ENCODE measurements at regions not wholly inside any gene's neighbourhood (a gene's known extent, or its start where the extent isn't known, plus 50 kb on each side); places are given as distances from the start of the nearest gene placed in this dataset.
"Not testable (repeated sequence)": the region's sequence is repeated elsewhere in the genome, so short reads cannot be mapped to it uniquely, and the experiment has no call there.

DNA sequence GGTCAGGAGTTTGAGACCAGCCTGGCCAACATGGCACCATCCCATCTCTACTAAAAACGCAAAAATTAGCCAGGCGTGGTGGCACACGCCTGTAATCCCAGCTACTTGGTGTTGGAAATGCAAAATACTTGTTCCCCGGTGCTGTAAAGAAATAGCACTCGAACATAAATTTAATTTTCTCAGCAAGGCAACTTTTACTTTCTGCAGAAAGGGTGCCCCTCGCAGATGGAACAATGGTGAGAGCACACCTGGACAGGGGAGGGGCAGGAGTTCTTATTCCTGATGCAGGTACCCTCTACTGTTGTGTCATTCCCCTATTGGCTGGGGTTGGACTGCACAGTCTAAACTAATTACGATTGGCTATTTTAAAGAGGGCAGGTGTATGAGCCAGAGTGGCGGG is 139.7 kb downstream of the FHIP1A start:
- no peak overlapping the region for H3K9ac ChIP-seq (ENCODE audit: low read length)
- H4K20me1 ChIP-seq (ENCODE audit: insufficient read depth, low read length): no peaks in the 10 kb centered on the region
- H3K36me3 ChIP-seq (ENCODE audit: insufficient read depth, low read length): no peaks in the 10 kb centered on the region
- no peak overlapping the region for H2AFZ ChIP-seq (ENCODE audit: low read length)
- H3F3A ChIP-seq (ENCODE audit: insufficient read depth, low read length): no peaks in the 10 kb centered on the region
- no peaks in the 10 kb centered on the region for H3K79me2 ChIP-seq (ENCODE audit: insufficient read depth, low read length)
- no peak overlapping the region for H3K4me2 ChIP-seq (ENCODE audit: low read length)
- TF ChIP-seq, protein P1, sequence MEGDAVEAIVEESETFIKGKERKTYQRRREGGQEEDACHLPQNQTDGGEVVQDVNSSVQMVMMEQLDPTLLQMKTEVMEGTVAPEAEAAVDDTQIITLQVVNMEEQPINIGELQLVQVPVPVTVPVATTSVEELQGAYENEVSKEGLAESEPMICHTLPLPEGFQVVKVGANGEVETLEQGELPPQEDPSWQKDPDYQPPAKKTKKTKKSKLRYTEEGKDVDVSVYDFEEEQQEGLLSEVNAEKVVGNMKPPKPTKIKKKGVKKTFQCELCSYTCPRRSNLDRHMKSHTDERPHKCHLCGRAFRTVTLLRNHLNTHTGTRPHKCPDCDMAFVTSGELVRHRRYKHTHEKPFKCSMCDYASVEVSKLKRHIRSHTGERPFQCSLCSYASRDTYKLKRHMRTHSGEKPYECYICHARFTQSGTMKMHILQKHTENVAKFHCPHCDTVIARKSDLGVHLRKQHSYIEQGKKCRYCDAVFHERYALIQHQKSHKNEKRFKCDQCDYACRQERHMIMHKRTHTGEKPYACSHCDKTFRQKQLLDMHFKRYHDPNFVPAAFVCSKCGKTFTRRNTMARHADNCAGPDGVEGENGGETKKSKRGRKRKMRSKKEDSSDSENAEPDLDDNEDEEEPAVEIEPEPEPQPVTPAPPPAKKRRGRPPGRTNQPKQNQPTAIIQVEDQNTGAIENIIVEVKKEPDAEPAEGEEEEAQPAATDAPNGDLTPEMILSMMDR (IDR thresholded peaks at IDR 0.05; ENCODE audit: low read length): no peak
- no peak for TF ChIP-seq EZH2 (IDR thresholded peaks at IDR 0.05; ENCODE audit: borderline replicate concordance, low read length)
- no peaks in the 10 kb centered on the region for H3K9me2 ChIP-seq (ENCODE audit: low read depth, low read length)
- no peaks in the 10 kb centered on the region for H3K27me3 ChIP-seq (ENCODE audit: insufficient read depth, low read length)
- no peaks in the 10 kb centered on the region for H3K9me3 ChIP-seq (ENCODE audit: low read length)
- no peak overlapping the region for H3K4me3 ChIP-seq (ENCODE audit: low read depth, low read length, poor library complexity, severe bottlenecking)
- no peak overlapping the region for H3K27ac ChIP-seq (ENCODE audit: low read depth, low read length, poor library complexity, severe bottlenecking)
- no peaks in the 10 kb centered on the region for H3K4me1 ChIP-seq (ENCODE audit: insufficient read depth, low read length, severe bottlenecking)

DNA sequence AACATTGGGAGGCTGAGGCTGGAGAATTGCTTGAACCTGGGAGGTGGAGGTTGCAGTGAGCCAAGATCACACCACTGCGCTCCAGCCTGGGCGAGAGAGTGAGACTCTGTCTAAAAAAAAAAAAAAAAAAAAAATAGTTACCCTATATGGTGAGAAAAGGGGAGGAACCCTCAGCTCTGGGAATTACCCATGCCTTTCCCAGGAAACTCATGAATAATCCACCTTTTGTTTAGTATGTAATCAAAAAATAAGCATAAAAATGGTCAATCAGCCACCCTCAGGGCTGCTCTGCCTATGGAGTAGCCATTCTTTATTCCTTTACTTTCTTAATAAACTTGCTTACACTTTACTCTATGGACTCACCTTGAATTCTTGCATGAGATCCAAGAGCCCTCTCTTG is 140.4 kb downstream of the FHIP1A start:
- not testable (repeated sequence) for H3K9ac ChIP-seq (ENCODE audit: low read length); H3K27me3 ChIP-seq (ENCODE audit: insufficient read depth, low read length); H2AFZ ChIP-seq (ENCODE audit: low read length); H3K4me3 ChIP-seq (ENCODE audit: low read depth, low read length, poor library complexity, severe bottlenecking); H3K9me3 ChIP-seq (ENCODE audit: low read length); H3K79me2 ChIP-seq (ENCODE audit: insufficient read depth, low read length); H3K36me3 ChIP-seq (ENCODE audit: insufficient read depth, low read length); H3K9me2 ChIP-seq (ENCODE audit: low read depth, low read length); H3F3A ChIP-seq (ENCODE audit: insufficient read depth, low read length); H3K4me2 ChIP-seq (ENCODE audit: low read length); H3K4me1 ChIP-seq (ENCODE audit: insufficient read depth, low read length, severe bottlenecking); H4K20me1 ChIP-seq (ENCODE audit: insufficient read depth, low read length); H3K27ac ChIP-seq (ENCODE audit: low read depth, low read length, poor library complexity, severe bottlenecking)

DNA sequence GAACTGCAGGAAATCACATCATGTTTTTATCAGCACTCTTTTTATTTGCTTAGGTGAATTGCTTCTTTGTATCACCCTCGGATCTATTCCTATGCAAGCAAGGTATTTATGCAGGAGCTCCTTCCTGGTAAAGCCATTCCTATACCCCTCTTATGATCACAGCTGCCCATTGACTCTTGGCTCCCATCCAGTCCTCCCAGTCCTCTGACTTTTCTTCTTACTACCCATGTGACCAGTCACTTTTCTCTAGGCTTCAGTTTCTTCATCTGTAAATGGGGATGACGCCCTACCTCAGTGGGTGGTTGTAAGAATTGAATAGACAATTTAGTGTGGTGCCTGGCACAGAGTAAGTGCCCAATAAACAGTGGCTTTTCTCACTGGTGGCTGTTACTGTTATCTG is 144.9 kb downstream of the FHIP1A start:
- Histone ChIP-seq H3K36me3 (ENCODE audit: insufficient read depth, low read length) (no peaks in the 10 kb centered on the region), H3K4me2 (ENCODE audit: low read length) (no peak overlapping the region), H3K9me2 (ENCODE audit: low read depth, low read length) (no peaks in the 10 kb centered on the region), H3K9ac (ENCODE audit: low read length) (no peak overlapping the region), H3K4me3 (ENCODE audit: low read depth, low read length, poor library complexity, severe bottlenecking) (no peak overlapping the region), H3K27me3 (ENCODE audit: insufficient read depth, low read length) (no peaks in the 10 kb centered on the region), H3K9me3 (ENCODE audit: low read length) (no peaks in the 10 kb centered on the region), H3K79me2 (ENCODE audit: insufficient read depth, low read length) (no peaks in the 10 kb centered on the region), H4K20me1 (ENCODE audit: insufficient read depth, low read length) (no peaks in the 10 kb centered on the region), H3F3A (ENCODE audit: insufficient read depth, low read length) (no peaks in the 10 kb centered on the region), H3K27ac (ENCODE audit: low read depth, low read length, poor library complexity, severe bottlenecking) (no peak overlapping the region), H3K4me1 (ENCODE audit: insufficient read depth, low read length, severe bottlenecking) (no peaks in the 10 kb centered on the region), H2AFZ (ENCODE audit: low read length) (no peak overlapping the region)
- TF ChIP-seq, protein P1 (IDR thresholded peaks at IDR 0.05; ENCODE audit: low read length): no peak
- TF ChIP-seq EZH2 (IDR thresholded peaks at IDR 0.05; ENCODE audit: borderline replicate concordance, low read length): no peak

DNA sequence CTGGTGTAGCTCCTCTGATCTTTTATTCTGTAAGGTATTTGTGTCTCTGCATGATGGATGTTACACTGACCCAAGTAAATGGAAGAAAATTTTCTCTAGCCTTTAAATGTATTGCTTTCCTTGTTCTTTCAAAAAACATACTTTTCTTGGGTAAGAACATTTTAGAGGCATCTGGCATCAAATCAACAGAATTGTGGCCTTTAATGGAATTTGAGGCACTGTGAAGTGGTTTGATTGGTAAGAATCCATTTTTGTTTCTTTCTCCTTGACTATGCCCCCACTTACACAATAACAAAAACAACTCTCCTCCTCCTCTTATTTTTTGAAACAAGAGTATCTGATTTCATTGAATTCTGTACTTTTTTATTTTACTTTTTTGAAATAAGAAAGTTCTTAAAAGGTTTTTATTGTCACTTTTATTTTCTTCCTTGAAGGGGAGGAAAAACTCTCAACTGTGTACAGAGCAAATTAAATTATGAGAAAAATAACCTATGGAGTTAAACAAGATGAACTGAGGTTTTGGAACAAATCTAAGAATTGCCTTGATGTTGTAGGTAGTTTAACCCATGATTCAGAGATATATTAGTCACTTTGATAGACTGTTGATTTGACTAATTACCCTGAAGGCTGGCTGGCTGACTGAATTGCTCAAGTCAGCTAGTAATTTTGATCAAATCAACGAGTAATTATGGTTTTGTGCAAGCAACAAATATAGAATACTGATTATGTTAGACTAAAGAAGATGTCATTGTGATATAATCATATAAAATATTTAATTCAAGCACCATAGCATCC is 146.4 kb downstream of the FHIP1A start:
- Histone ChIP-seq H3F3A (ENCODE audit: insufficient read depth, low read length) (no peaks in the 10 kb centered on the region), H3K4me1 (ENCODE audit: insufficient read depth, low read length, severe bottlenecking) (no peaks in the 10 kb centered on the region), H3K4me2 (ENCODE audit: low read length) (no peak overlapping the region), H3K9me2 (ENCODE audit: low read depth, low read length) (no peaks in the 10 kb centered on the region), H3K4me3 (ENCODE audit: low read depth, low read length, poor library complexity, severe bottlenecking) (no peak overlapping the region), H3K9me3 (ENCODE audit: low read length) (no peaks in the 10 kb centered on the region), H3K79me2 (ENCODE audit: insufficient read depth, low read length) (no peaks in the 10 kb centered on the region), H3K27ac (ENCODE audit: low read depth, low read length, poor library complexity, severe bottlenecking) (no peak overlapping the region), H3K9ac (ENCODE audit: low read length) (no peak overlapping the region), H3K36me3 (ENCODE audit: insufficient read depth, low read length) (no peaks in the 10 kb centered on the region), H2AFZ (ENCODE audit: low read length) (no peak overlapping the region), H4K20me1 (ENCODE audit: insufficient read depth, low read length) (no peaks in the 10 kb centered on the region), H3K27me3 (ENCODE audit: insufficient read depth, low read length) (no peaks in the 10 kb centered on the region)
- TF ChIP-seq, protein P1 (IDR thresholded peaks at IDR 0.05; ENCODE audit: low read length): no peak
- TF ChIP-seq EZH2 (IDR thresholded peaks at IDR 0.05; ENCODE audit: borderline replicate concordance, low read length): no peak
